ENCODE measurements at regions not wholly inside any gene's neighbourhood (a gene's known extent, or its start where the extent isn't known, plus 50 kb on each side); places are given as distances from the start of the nearest gene placed in this dataset.
"Not testable (repeated sequence)": the region's sequence is repeated elsewhere in the genome, so short reads cannot be mapped to it uniquely, and the experiment has no call there.

DNA sequence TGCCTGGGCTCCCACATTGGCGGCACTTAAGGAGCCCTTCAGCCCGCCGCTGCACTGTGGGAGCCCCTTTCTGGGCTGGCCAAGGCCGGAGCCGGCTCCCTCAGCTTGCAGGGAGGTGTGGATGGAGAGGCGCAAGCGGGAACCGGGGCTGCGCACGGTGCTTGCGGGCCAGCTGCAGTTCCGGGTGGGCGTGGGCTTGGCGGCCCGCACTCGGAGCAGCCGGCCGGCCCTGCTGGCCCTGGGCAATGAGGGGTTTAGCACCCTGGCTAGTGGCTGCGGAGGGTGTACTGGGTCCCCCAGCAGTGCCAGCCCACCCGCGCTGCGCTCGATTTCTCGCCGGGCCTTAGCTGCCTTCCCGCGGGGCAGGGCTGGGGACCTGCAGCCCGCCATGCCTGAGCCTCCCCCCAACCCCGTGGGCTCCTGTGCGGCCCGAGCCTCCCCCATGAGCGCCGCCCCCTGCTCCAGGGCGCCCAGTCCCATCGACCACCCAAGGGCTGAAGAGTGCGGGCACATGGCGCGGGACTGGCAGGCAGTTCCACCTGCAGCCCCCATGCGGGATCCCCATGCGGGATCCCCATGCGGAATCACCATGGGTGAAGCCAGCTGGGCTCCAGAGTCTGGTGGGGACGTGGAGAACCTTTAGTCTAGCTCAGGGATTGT is 998.9 kb upstream of the MIR17HG start:
- TF ChIP-seq, protein P1, sequence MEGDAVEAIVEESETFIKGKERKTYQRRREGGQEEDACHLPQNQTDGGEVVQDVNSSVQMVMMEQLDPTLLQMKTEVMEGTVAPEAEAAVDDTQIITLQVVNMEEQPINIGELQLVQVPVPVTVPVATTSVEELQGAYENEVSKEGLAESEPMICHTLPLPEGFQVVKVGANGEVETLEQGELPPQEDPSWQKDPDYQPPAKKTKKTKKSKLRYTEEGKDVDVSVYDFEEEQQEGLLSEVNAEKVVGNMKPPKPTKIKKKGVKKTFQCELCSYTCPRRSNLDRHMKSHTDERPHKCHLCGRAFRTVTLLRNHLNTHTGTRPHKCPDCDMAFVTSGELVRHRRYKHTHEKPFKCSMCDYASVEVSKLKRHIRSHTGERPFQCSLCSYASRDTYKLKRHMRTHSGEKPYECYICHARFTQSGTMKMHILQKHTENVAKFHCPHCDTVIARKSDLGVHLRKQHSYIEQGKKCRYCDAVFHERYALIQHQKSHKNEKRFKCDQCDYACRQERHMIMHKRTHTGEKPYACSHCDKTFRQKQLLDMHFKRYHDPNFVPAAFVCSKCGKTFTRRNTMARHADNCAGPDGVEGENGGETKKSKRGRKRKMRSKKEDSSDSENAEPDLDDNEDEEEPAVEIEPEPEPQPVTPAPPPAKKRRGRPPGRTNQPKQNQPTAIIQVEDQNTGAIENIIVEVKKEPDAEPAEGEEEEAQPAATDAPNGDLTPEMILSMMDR (IDR thresholded peaks at IDR 0.05), result not testable (repeated sequence)
- TF ChIP-seq POLR2A (IDR thresholded peaks at IDR 0.05), result not testable (repeated sequence)

All from thyroid gland (tissue), 4 donors.